Cardiac fibroblast (primary cell): ENCODE measurements at regions not wholly inside any gene's neighbourhood (a gene's known extent, or its start where the extent isn't known, plus 50 kb on each side); places are given as distances from the start of the nearest gene placed in this dataset.

Source experiments
- DNase-seq, 2 donors: peaks; one replicate each; pipeline versions ENCODE4 v3.0.0 to v3.0.0-alpha.2; 2010; ENCODE audit warnings: low read depth in 2 of 2
- H3K4me3 ChIP-seq, 2 donors: replicated peaks in 1 of 2; 1 replicate in 1 of 2; 2 replicates in 1 of 2; pipeline ENCODE4 v1.5.1; 2011; ENCODE audit warnings: low read depth in 2 of 2, low read length in 2 of 2, mild to moderate bottlenecking in 2 of 2, moderate library complexity in 1 of 2
- TF ChIP-seq, protein P1 (sequence below): IDR thresholded peaks from one replicate; pipeline ENCODE4 v1.5.1; 2011; ENCODE audit warnings: low read depth, mild to moderate bottlenecking, low read length, inconsistent platforms

DNA sequence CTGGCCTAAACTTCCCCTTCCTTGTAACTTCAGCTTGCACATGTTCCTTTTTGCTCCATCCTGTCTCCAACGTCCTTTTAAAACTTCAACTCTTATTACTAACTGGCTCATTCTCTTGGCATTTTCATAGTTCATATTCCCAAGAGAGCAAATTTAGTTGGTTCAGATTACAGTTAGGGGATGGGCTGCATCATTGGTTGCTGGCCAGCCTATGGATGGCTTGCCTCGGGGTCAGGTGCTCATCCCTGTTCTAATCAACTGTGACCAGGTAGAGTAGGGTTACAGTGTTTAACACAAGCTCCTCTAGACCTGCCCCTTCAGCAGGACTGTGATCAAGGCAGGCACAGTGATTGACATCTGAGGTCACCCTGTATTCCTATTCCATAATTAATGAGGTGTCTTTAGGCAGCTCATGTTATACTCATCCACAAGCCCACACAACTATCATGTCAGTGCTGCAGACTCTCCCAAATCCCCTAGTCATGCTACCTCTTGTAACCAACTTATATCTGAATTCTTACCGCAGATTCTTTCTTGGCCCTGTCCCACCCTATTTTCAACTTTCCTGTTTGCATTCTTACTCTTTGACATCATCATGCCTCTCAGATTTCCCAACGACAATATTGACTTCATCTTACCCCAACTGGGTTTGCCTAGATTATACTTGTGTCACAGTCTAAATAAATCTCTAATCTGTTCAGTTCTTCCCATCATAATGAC, 293.3 kb downstream of the MTX2 start:
- TF ChIP-seq, protein P1, sequence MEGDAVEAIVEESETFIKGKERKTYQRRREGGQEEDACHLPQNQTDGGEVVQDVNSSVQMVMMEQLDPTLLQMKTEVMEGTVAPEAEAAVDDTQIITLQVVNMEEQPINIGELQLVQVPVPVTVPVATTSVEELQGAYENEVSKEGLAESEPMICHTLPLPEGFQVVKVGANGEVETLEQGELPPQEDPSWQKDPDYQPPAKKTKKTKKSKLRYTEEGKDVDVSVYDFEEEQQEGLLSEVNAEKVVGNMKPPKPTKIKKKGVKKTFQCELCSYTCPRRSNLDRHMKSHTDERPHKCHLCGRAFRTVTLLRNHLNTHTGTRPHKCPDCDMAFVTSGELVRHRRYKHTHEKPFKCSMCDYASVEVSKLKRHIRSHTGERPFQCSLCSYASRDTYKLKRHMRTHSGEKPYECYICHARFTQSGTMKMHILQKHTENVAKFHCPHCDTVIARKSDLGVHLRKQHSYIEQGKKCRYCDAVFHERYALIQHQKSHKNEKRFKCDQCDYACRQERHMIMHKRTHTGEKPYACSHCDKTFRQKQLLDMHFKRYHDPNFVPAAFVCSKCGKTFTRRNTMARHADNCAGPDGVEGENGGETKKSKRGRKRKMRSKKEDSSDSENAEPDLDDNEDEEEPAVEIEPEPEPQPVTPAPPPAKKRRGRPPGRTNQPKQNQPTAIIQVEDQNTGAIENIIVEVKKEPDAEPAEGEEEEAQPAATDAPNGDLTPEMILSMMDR = no peak
- no peak overlapping the region for H3K4me3 ChIP-seq
- peak; percentile 44 to 79 for DNase-seq

- TF ChIP-seq, protein P1 = no peak
- no peak for DNase-seq
- no peak overlapping the region for H3K4me3 ChIP-seq
Observed at GRCh38 chr2:176565641-176566323, 296.5 kb downstream of the MTX2 start.

- TF ChIP-seq, protein P1 = no peak
- no peak for DNase-seq
- no peak overlapping the region for H3K4me3 ChIP-seq
Observed at GRCh38 chr2:176566496-176566895, 297.3 kb downstream of the MTX2 start.

- no peak overlapping the region for H3K4me3 ChIP-seq
- no peak for DNase-seq
- TF ChIP-seq, protein P1 = no peak
Observed at GRCh38 chr2:176566961-176567360, 297.7 kb downstream of the MTX2 start.

DNA sequence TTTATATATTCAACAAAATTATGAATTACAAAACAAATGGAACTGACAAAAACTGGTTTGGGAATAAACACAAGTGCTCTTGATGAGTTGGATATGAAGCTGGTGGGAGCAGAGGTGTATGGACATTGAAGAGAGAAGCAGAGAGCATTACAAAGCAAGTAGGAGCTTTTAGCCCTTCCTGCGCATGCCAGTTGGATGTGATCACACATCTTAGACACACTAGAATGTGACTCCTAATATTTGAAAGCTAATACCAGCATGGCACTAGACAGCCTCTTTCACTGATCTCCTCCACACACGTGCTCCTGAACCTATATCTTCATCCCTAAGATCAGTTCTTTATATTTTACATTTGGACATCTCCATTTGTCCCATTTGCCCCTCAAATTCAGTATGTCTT, 298.1 kb downstream of the MTX2 start:
- no peak overlapping the region for H3K4me3 ChIP-seq
- DNase-seq = no peak
- TF ChIP-seq, protein P1 = no peak

GRCh38 chr2:176569574-176569973, 300.3 kb downstream of the MTX2 start:
- TF ChIP-seq, protein P1 = no peak
- no peak overlapping the region for H3K4me3 ChIP-seq
- no peak for DNase-seq
